CD4-positive, alpha-beta T cell treated with Interferon gamma for 1 hour (primary cell): ENCODE measurements at regions not wholly inside any gene's neighbourhood (a gene's known extent, or its start where the extent isn't known, plus 50 kb on each side); places are given as distances from the start of the nearest gene placed in this dataset.

Source experiments
- DNase-seq: peaks from one replicate; pipeline ENCODE4 v3.0.0-alpha.2; 2020

- DNase-seq = no peak
Measured at GRCh38 chr12:4099276-4099675, 174.3 kb upstream of the CCND2 start.

GRCh38 chr12:4091016-4091743 lies 182.4 kb upstream of the CCND2 start:
- no peak for DNase-seq

- DNase-seq = no peak
Measured at GRCh38 chr12:4089956-4090355, 183.6 kb upstream of the CCND2 start.

- no peak for DNase-seq
Measured at GRCh38 chr12:4089121-4089606, 184.4 kb upstream of the CCND2 start.

- no peak for DNase-seq
Measured at GRCh38 chr12:4088451-4088850, 185.1 kb upstream of the CCND2 start.

- DNase-seq = no peak
Measured at GRCh38 chr12:4086481-4086880, 187.1 kb upstream of the CCND2 start.

GRCh38 chr12:4084573-4084972 lies 189.0 kb upstream of the CCND2 start:
- no peak for DNase-seq

- no peak for DNase-seq
Measured at GRCh38 chr12:4082809-4083403, 190.7 kb upstream of the CCND2 start.

GRCh38 chr12:4080213-4080612 lies 193.3 kb upstream of the CCND2 start:
- no peak for DNase-seq

GRCh38 chr12:4074129-4074528 lies 199.4 kb upstream of the CCND2 start:
- DNase-seq = no peak

GRCh38 chr12:4069670-4070010 lies 196.4 kb upstream of the PARP11 start:
- no peak for DNase-seq

GRCh38 chr12:4068981-4069669 lies 195.9 kb upstream of the PARP11 start:
- DNase-seq = no peak

GRCh38 chr12:4064008-4064407 lies 190.8 kb upstream of the PARP11 start:
- no peak for DNase-seq

- DNase-seq = no peak
Measured at GRCh38 chr12:4059898-4060568, 186.8 kb upstream of the PARP11 start.

- DNase-seq = no peak
Measured at GRCh38 chr12:4056910-4057845, 184.0 kb upstream of the PARP11 start.

GRCh38 chr12:4054630-4055029 lies 181.4 kb upstream of the PARP11 start:
- DNase-seq = no peak

- no peak for DNase-seq
Measured at GRCh38 chr12:4052691-4053090, 179.5 kb upstream of the PARP11 start.

GRCh38 chr12:4051596-4051995 lies 178.4 kb upstream of the PARP11 start:
- DNase-seq = no peak

GRCh38 chr12:4050340-4050739 lies 177.1 kb upstream of the PARP11 start:
- no peak for DNase-seq

GRCh38 chr12:4049298-4050080 lies 176.3 kb upstream of the PARP11 start:
- no peak for DNase-seq

- no peak for DNase-seq
Measured at GRCh38 chr12:4047421-4047820, 174.2 kb upstream of the PARP11 start.

- no peak for DNase-seq
Measured at GRCh38 chr12:4046495-4046840, 173.3 kb upstream of the PARP11 start.
